ENCODE measurements at regions not wholly inside any gene's neighbourhood (a gene's known extent, or its start where the extent isn't known, plus 50 kb on each side); places are given as distances from the start of the nearest gene placed in this dataset.

DNA sequence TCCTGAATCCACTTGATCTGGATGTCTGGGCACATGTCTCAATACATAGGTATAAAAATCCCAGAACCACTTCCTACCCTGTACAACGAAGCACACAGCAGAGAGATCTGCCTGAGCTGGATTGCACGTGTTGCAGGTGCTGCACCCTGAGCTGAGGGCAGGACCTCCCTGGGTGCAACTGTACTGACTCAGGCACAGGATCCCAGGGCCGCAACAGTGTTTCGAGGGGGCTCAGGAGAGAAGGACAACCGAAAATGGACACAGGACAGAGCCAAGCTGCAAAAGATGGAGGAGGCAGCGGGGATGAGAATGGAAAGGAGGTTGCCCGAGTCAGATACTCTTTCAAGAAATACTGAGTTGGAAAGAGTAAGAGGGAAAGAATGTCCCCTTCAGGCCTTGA lies 354.1 kb downstream of the EIPR1 start:
- H3K27me3 Mint-ChIP-seq (ENCODE audit: insufficient read depth, unreplicated experiment) = peaks cover 28% of the 10 kb centered on the region
- TF ChIP-seq, protein P1, sequence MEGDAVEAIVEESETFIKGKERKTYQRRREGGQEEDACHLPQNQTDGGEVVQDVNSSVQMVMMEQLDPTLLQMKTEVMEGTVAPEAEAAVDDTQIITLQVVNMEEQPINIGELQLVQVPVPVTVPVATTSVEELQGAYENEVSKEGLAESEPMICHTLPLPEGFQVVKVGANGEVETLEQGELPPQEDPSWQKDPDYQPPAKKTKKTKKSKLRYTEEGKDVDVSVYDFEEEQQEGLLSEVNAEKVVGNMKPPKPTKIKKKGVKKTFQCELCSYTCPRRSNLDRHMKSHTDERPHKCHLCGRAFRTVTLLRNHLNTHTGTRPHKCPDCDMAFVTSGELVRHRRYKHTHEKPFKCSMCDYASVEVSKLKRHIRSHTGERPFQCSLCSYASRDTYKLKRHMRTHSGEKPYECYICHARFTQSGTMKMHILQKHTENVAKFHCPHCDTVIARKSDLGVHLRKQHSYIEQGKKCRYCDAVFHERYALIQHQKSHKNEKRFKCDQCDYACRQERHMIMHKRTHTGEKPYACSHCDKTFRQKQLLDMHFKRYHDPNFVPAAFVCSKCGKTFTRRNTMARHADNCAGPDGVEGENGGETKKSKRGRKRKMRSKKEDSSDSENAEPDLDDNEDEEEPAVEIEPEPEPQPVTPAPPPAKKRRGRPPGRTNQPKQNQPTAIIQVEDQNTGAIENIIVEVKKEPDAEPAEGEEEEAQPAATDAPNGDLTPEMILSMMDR (IDR thresholded peaks at IDR 0.05; ENCODE audit: unreplicated experiment) = no peak
- no peak overlapping the region for H3K4me3 Mint-ChIP-seq (ENCODE audit: unreplicated experiment)
- intact Hi-C loops (cut with micrococcal nuclease) = no loop called here
- no peak overlapping the region for H3K27ac Mint-ChIP-seq (ENCODE audit: low read depth, unreplicated experiment)
- ChIA-PET CTCF (no interaction called here), POLR2A (no interaction called here)
- peaks cover 11% of the 10 kb centered on the region for H3K36me3 Mint-ChIP-seq (ENCODE audit: insufficient read depth, unreplicated experiment)
- peaks cover 17% of the 10 kb centered on the region for H3K9me3 Mint-ChIP-seq (ENCODE audit: unreplicated experiment)
- no TSS peak for BruUV-seq (replicated peaks)
- H3K4me1 Mint-ChIP-seq (ENCODE audit: insufficient read depth, unreplicated experiment) = no peaks in the 10 kb centered on the region
- DNase-seq (ENCODE audit: unreplicated experiment) = no peak

DNA sequence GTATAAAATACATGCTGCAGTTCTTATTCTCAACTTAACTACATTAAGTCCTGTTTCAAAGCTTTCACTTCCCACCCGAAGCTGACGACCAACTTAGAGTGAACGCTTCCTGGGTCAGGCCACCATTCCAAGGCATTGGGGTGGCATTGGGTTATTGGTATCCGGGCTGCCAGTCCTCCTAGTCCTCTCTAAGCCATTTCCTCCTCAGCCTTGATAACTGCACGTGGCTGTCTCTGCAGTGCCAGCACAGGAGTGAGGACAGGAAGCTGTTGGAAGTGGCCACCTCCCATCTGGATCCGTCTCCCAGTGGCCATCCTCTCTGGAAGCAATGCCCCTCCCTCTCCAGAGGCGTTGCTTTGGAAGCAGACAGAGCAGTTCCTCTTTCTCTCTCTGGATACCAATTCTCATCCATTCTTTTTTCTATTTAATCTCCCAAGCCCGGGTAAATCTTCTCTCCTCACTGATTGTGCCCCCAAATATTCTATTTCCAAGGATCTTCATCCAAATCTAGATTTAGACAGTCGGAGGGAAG lies 354.7 kb downstream of the EIPR1 start:
- Mint-ChIP-seq H3K27ac (ENCODE audit: low read depth, unreplicated experiment) (no peak overlapping the region), H3K4me1 (ENCODE audit: insufficient read depth, unreplicated experiment) (no peaks in the 10 kb centered on the region), H3K9me3 (ENCODE audit: unreplicated experiment) (peaks cover 17% of the 10 kb centered on the region), H3K36me3 (ENCODE audit: insufficient read depth, unreplicated experiment) (peaks cover 11% of the 10 kb centered on the region), H3K4me3 (ENCODE audit: unreplicated experiment) (no peak overlapping the region), H3K27me3 (ENCODE audit: insufficient read depth, unreplicated experiment) (peaks cover 28% of the 10 kb centered on the region)
- no TSS peak for BruUV-seq (replicated peaks)
- ChIA-PET CTCF (no interaction called here), POLR2A (no interaction called here)
- TF ChIP-seq, protein P1 (IDR thresholded peaks at IDR 0.05; ENCODE audit: unreplicated experiment) = no peak
- DNase-seq (ENCODE audit: unreplicated experiment) = no peak
- intact Hi-C loops (cut with micrococcal nuclease) = no loop called here

DNA sequence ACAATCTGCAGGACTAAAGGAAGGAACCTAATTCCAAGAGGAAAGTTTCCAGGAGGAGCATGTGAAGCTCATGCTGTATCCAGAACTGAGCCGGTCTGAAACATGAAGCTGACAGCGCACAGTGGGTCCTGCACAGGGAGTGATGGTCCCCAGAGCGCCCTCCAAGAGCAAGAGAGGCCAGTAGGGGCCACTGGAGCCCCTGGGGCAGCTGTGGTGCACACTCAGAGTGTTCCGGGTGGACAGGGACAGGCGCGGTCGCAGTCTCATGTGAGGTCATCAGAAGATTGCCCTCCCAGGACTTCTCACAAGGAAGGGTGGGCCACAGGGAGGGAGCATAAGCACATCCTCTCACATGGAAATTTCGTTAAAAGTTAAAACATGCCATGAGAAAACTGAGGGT lies 355.9 kb downstream of the EIPR1 start:
- TF ChIP-seq, protein P1 (IDR thresholded peaks at IDR 0.05; ENCODE audit: unreplicated experiment) = no peak
- intact Hi-C loops (cut with micrococcal nuclease) = no loop called here
- BruUV-seq (replicated peaks) = no TSS peak
- Mint-ChIP-seq H3K36me3 (ENCODE audit: insufficient read depth, unreplicated experiment) (peaks cover 11% of the 10 kb centered on the region), H3K27me3 (ENCODE audit: insufficient read depth, unreplicated experiment) (peaks cover 26% of the 10 kb centered on the region), H3K4me1 (ENCODE audit: insufficient read depth, unreplicated experiment) (no peaks in the 10 kb centered on the region), H3K9me3 (ENCODE audit: unreplicated experiment) (peaks cover 17% of the 10 kb centered on the region), H3K27ac (ENCODE audit: low read depth, unreplicated experiment) (no peak overlapping the region), H3K4me3 (ENCODE audit: unreplicated experiment) (no peak overlapping the region)
- DNase-seq (ENCODE audit: unreplicated experiment) = no peak
- ChIA-PET CTCF (no interaction called here), POLR2A (interaction anchor here (0.6 kb wide), 1 partner anchor 293 kb away, joined by 4 read pairs; no protein-coding TSS in a partner anchor)

- no TSS peak for BruUV-seq (replicated peaks)
- Mint-ChIP-seq H3K27me3 (ENCODE audit: insufficient read depth, unreplicated experiment) (peaks cover 74% of the 10 kb centered on the region), H3K4me3 (ENCODE audit: unreplicated experiment) (no peak overlapping the region), H3K9me3 (ENCODE audit: unreplicated experiment) (peaks cover 14% of the 10 kb centered on the region), H3K27ac (ENCODE audit: low read depth, unreplicated experiment) (no peak overlapping the region), H3K36me3 (ENCODE audit: insufficient read depth, unreplicated experiment) (no peaks in the 10 kb centered on the region), H3K4me1 (ENCODE audit: insufficient read depth, unreplicated experiment) (no peaks in the 10 kb centered on the region)
- no peak for DNase-seq (ENCODE audit: unreplicated experiment)
- POLR2A ChIA-PET = no interaction called here
- TF ChIP-seq, protein P1 (IDR thresholded peaks at IDR 0.05; ENCODE audit: unreplicated experiment) = no peak
- CTCF ChIA-PET = no interaction called here
- intact Hi-C loops (cut with micrococcal nuclease) = no loop called here
Measured at GRCh38 chr2:3010001-3010400, 367.6 kb downstream of the EIPR1 start.

All from MCF 10A (cell line).